AG10803 (cell line): ENCODE measurements at regions not wholly inside any gene's neighbourhood (a gene's known extent, or its start where the extent isn't known, plus 50 kb on each side); places are given as distances from the start of the nearest gene placed in this dataset.

Experiments
- DNase-seq: peaks from one replicate; pipeline ENCODE4 v3.0.0; 2010; ENCODE audit warnings: low read depth
- H3K4me3 ChIP-seq: 2 replicates; pipeline ENCODE4 v1.5.1; 2011; ENCODE audit warnings: mild to moderate bottlenecking, low read length, control low read depth
- TF ChIP-seq, protein P1 (sequence below): conservative IDR thresholded peaks from 2 replicates; pipeline ENCODE4 v1.5.1; 2011; ENCODE audit warnings: mild to moderate bottlenecking, low read length, control low read depth, inconsistent platforms

DNA sequence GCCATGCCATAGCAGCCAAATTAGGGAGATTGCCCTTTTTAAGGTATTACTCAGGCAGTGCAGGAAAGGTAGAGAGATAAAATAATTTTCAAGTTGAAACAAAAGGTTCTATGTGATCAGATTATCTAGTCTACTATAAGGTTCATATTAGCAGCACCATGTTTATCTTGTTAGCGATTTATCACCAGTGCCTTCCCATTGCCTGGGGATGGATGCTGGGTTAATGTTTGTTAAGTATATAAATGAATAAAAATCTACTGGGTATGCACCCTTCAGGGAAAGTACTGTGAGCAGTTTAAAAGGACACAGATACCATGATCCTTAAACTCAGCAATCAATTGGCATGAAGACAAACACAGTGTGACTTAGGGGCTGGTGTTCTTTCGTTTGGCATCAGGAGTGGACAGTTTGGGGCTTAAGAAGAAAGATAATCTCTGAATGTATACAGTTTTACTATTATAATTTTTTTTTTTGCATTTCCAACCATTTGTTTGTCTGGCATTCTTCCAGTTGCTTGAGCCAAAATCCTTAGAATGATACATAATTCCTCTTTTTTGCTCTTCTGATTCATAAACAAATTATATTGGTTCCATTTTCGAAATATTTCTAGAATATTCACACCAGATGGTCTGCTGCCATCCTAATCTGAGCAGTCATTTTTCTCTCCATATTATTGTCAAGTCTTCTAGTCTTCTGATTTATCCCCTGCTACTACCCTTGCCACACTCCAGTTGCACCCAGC is 512.8 kb upstream of the SLC8A1 start:
- H3K4me3 ChIP-seq = no peak overlapping the region
- TF ChIP-seq, protein P1, sequence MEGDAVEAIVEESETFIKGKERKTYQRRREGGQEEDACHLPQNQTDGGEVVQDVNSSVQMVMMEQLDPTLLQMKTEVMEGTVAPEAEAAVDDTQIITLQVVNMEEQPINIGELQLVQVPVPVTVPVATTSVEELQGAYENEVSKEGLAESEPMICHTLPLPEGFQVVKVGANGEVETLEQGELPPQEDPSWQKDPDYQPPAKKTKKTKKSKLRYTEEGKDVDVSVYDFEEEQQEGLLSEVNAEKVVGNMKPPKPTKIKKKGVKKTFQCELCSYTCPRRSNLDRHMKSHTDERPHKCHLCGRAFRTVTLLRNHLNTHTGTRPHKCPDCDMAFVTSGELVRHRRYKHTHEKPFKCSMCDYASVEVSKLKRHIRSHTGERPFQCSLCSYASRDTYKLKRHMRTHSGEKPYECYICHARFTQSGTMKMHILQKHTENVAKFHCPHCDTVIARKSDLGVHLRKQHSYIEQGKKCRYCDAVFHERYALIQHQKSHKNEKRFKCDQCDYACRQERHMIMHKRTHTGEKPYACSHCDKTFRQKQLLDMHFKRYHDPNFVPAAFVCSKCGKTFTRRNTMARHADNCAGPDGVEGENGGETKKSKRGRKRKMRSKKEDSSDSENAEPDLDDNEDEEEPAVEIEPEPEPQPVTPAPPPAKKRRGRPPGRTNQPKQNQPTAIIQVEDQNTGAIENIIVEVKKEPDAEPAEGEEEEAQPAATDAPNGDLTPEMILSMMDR = no peak
- no peak for DNase-seq

DNA sequence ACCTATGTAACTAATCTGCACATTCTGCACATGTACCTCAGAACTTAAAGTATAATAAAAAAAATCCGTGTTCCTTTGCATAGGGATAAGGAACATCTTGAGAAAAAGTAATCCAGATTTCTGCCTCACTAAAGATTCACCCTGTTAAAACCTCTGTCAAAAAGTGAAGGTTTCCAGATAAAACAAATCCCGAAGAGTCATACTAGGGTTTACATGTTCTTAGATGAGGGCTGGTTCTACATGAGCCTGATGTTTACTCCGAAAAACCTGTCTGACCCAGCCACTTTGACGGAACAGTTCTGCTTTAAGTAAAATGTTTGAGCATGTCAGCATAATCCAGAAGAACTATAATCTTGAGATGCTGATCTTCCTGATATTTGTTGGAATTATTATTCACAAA is 515.6 kb upstream of the SLC8A1 start:
- no peak for DNase-seq
- no peak overlapping the region for H3K4me3 ChIP-seq

DNA sequence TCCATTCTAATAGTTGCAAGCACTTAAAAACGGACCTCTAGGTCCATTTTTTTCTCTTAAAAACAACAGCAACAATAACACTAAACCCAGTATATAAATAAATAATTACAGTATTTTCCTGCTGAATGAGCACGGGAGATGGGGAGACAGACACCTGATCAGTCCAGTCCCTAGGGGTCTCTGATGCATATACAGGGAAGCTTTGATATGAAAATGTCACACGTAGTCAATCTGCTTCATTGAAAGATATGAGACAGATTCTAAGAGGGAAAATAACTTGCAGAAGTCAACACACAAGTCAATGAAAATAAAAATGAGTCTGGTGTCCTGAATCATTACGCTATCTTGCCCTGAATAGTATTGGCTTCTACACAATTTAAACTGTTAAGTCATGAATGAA is 523.3 kb upstream of the SLC8A1 start:
- no peak for DNase-seq
- no peak overlapping the region for H3K4me3 ChIP-seq
- TF ChIP-seq, protein P1 = no peak

More for the DNA sequence above, 515.6 kb upstream of the SLC8A1 start:
- TF ChIP-seq, protein P1 = no peak

DNA sequence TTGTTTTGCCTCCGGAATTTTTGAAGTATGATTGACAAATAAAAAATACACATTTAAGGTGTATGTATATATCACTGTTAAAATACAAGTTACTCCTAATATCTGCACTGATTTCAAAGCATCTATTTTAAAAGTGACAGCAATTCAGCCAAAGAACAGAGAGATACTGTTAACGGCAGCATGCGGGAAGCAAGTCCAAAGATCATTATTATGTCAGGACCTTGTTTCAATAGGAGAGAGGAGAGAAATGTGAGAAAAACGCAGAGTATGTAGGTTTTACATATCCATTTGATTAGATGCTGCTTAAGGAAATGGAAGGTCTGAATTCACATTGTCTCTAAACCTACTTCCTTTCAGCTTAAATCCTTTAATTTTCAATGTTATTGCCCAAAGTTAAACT is 545.5 kb upstream of the SLC8A1 start:
- DNase-seq = no peak
- TF ChIP-seq, protein P1 = no peak
- no peak overlapping the region for H3K4me3 ChIP-seq

DNA sequence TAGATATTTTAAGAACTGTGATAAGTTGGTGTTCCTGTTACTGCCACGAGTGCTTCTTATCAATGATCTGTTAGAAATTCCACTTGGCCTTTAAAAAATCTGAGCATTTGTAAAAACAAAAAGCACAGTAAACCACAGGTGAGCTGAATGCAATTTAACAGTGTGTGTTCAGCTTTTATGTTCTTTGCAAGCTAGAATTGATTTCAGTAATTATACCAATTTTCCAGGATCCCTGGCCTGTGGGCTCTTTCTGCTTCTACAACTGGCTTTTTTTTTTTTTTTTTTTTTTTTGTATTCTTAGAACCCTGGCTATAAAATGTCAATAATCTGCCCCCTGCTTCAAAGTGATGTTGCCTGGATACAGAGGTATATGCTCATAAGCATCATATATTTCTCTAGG is 548.5 kb upstream of the SLC8A1 start:
- TF ChIP-seq, protein P1 = no peak
- DNase-seq = no peak
- no peak overlapping the region for H3K4me3 ChIP-seq

DNA sequence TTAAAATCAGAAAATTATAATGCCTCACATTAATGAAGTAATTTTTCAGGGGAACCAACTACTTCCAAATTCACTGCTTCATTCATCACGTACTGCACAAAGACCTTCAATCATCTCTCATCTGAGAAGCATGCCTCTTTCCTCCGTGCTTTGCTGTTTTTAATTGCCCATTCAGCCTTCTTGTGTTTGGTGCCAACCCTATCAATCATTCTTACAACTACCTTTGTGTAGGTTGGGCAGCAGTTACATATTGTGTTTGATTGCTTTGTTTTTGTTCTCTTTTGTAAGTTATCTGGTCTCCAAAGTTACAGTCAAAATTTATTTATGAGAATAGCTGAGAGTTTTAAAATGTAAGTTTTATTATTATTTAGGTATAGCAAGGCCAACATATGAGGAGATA is 549.0 kb upstream of the SLC8A1 start:
- H3K4me3 ChIP-seq = no peak overlapping the region
- TF ChIP-seq, protein P1 = no peak
- no peak for DNase-seq

DNA sequence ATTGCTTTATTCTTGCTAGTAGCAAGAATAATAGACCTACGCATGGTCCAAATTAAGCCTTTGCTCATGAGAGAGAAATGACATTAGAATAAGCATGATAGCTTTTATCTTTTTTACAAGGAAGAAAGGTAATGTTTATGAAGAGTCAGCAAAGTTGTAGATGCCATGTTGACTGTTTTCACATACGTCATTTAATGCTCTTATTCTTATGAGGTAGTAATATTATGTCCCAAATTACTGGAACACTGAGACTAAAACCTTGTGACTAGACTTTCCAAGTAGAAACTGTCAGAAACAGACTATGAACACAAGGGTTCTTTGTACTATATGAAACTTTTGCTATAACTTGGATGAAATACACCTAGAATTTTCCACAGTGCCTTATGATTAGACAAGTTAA is 552.8 kb upstream of the SLC8A1 start:
- no peak overlapping the region for H3K4me3 ChIP-seq
- DNase-seq = no peak
- TF ChIP-seq, protein P1 = no peak
